Tibial nerve (tissue), 3 donors: ENCODE measurements at regions not wholly inside any gene's neighbourhood (a gene's known extent, or its start where the extent isn't known, plus 50 kb on each side); places are given as distances from the start of the nearest gene placed in this dataset.

Experiments
- POLR2A ChIP-seq, 2 donors: fragments of 450-650 bp; IDR thresholded peaks; one replicate each; pipeline ENCODE4 v1.6.1; 2017; ENCODE audit warnings: antibody characterized with exemption in 2 of 2, mild to moderate bottlenecking in 2 of 2, moderate library complexity in 2 of 2
- TF ChIP-seq, protein P1 (sequence below), 5 experiments: fragments of 200-600 bp in 3 of 5; fragments of 450-650 bp in 2 of 5; sonication (generic) in 3 of 5; IDR thresholded peaks; one replicate each; pipeline ENCODE4 v1.5.1; 2016 to 2019; ENCODE audit warnings: antibody characterized with exemption in 5 of 5, mild to moderate bottlenecking in 3 of 5, moderate library complexity in 2 of 5

DNA sequence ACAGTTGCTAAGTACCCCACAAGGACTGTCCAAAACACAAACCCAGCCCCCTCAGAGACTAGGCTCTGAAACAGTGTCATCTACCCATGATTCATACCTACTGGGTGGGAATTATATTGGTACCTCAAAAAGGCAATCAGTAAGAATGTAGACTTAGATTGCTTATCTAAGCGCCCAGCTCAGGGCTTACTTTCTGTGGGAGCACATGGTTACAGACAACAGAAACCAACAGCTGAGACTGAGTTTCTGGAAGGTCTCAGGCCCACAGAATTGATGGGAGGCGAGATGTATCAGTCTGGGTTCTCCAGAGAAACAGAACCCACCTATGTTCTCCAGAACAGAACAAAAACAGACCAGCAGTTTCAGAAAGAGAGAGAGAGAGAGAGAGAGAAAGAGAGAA is 147.3 kb upstream of the KAZN start:
- no peak for TF ChIP-seq POLR2A (IDR thresholded peaks at IDR 0.05)
- TF ChIP-seq, protein P1, sequence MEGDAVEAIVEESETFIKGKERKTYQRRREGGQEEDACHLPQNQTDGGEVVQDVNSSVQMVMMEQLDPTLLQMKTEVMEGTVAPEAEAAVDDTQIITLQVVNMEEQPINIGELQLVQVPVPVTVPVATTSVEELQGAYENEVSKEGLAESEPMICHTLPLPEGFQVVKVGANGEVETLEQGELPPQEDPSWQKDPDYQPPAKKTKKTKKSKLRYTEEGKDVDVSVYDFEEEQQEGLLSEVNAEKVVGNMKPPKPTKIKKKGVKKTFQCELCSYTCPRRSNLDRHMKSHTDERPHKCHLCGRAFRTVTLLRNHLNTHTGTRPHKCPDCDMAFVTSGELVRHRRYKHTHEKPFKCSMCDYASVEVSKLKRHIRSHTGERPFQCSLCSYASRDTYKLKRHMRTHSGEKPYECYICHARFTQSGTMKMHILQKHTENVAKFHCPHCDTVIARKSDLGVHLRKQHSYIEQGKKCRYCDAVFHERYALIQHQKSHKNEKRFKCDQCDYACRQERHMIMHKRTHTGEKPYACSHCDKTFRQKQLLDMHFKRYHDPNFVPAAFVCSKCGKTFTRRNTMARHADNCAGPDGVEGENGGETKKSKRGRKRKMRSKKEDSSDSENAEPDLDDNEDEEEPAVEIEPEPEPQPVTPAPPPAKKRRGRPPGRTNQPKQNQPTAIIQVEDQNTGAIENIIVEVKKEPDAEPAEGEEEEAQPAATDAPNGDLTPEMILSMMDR (IDR thresholded peaks at IDR 0.05): no peak
